PC-9 (cell line): ENCODE measurements at regions not wholly inside any gene's neighbourhood (a gene's known extent, or its start where the extent isn't known, plus 50 kb on each side); places are given as distances from the start of the nearest gene placed in this dataset.
"Not testable (repeated sequence)": the region's sequence is repeated elsewhere in the genome, so short reads cannot be mapped to it uniquely, and the experiment has no call there.

Source experiments
- EZH2 ChIP-seq: fragments of 200-600 bp; sonication (generic); IDR thresholded peaks from 2 replicates; pipeline ENCODE4 v1.8.0; 2017; ENCODE audit warnings: antibody characterized with exemption, low read depth
- TF ChIP-seq, protein P1 (sequence below): fragments of 200-600 bp; sonication (generic); conservative IDR thresholded peaks from 2 replicates; pipeline ENCODE4 v1.6.1; 2017; ENCODE audit warnings: mixed run types, antibody characterized with exemption, mild to moderate bottlenecking, moderate library complexity

DNA sequence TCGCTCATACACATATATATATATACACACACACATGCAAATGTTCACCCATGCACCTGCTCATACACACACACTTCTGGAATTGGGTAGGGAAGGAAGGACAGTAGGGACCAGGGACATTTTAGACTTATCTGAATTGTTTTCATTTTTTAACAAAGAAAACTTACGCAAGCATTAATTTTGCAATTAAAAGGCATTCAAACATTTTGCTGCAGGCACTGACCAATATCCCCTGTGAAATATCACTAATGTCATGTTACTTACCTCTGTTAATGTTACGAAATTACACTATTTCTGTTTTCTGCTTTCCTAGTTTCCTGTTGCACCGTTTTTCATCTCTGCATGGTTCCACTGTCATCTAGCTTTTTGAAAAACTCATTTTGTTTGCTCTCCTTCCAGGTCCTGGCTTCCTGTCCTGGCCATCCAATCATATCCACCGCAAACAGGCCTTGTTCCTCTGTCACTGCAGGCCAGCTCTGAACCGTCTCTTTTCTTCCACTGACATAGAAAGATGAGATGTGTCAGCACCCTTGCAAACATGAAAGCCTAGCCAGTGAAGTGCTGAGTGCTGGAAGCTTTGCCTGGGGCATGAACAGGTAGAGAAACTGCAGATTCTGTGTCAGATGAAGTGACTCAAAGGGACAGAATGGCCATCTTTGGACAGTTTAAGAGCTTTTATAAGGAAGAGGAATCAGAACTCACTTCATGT is 114.5 kb downstream of the SEPTIN7 start:
- TF ChIP-seq, protein P1, sequence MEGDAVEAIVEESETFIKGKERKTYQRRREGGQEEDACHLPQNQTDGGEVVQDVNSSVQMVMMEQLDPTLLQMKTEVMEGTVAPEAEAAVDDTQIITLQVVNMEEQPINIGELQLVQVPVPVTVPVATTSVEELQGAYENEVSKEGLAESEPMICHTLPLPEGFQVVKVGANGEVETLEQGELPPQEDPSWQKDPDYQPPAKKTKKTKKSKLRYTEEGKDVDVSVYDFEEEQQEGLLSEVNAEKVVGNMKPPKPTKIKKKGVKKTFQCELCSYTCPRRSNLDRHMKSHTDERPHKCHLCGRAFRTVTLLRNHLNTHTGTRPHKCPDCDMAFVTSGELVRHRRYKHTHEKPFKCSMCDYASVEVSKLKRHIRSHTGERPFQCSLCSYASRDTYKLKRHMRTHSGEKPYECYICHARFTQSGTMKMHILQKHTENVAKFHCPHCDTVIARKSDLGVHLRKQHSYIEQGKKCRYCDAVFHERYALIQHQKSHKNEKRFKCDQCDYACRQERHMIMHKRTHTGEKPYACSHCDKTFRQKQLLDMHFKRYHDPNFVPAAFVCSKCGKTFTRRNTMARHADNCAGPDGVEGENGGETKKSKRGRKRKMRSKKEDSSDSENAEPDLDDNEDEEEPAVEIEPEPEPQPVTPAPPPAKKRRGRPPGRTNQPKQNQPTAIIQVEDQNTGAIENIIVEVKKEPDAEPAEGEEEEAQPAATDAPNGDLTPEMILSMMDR, result not testable (repeated sequence)
- not testable (repeated sequence) for TF ChIP-seq EZH2
